GM21825 (cell line): ENCODE measurements at regions not wholly inside any gene's neighbourhood (a gene's known extent, or its start where the extent isn't known, plus 50 kb on each side); places are given as distances from the start of the nearest gene placed in this dataset.

ENCODE experiments used
- ATAC-seq: cut with Tn5 transposase; IDR thresholded peaks from one replicate; pipeline ENCODE4 v1.9.1; 2021; ENCODE audit warnings: mild to moderate bottlenecking, moderate library complexity; ENCODE audit not compliant: unreplicated experiment

GRCh38 chr18:34631093-34631966 lies 78.8 kb upstream of the DTNA start:
- no peak for ATAC-seq

- no peak for ATAC-seq
Measured at GRCh38 chr18:34632321-34632720, 77.8 kb upstream of the DTNA start.

- ATAC-seq = no peak
Measured at GRCh38 chr18:34633368-34633767, 76.7 kb upstream of the DTNA start.

- ATAC-seq = no peak
Measured at GRCh38 chr18:34637094-34637801, 72.8 kb upstream of the DTNA start.

GRCh38 chr18:34639687-34640086 lies 70.4 kb upstream of the DTNA start:
- ATAC-seq = no peak

GRCh38 chr18:34640276-34640675 lies 69.8 kb upstream of the DTNA start:
- no peak for ATAC-seq

- no peak for ATAC-seq
Measured at GRCh38 chr18:34643989-34644388, 66.1 kb upstream of the DTNA start.

GRCh38 chr18:34647251-34647650 lies 62.8 kb upstream of the DTNA start:
- no peak for ATAC-seq

- no peak for ATAC-seq
Measured at GRCh38 chr18:34648269-34648985, 61.7 kb upstream of the DTNA start.

GRCh38 chr18:34649080-34649479 lies 61.0 kb upstream of the DTNA start:
- ATAC-seq = no peak

GRCh38 chr18:34650121-34650545 lies 60.0 kb upstream of the DTNA start:
- ATAC-seq = no peak

- ATAC-seq = no peak
Measured at GRCh38 chr18:34651586-34652369, 58.3 kb upstream of the DTNA start.

- no peak for ATAC-seq
Measured at GRCh38 chr18:34655131-34655530, 55.0 kb upstream of the DTNA start.

GRCh38 chr18:34657860-34658500 lies 52.1 kb upstream of the DTNA start:
- ATAC-seq = no peak

GRCh38 chr18:34659579-34660517 lies 50.2 kb upstream of the DTNA start:
- ATAC-seq = no peak
